ENCODE measurements at regions not wholly inside any gene's neighbourhood (a gene's known extent, or its start where the extent isn't known, plus 50 kb on each side); places are given as distances from the start of the nearest gene placed in this dataset.
"Not testable (repeated sequence)": the region's sequence is repeated elsewhere in the genome, so short reads cannot be mapped to it uniquely, and the experiment has no call there.

DNA sequence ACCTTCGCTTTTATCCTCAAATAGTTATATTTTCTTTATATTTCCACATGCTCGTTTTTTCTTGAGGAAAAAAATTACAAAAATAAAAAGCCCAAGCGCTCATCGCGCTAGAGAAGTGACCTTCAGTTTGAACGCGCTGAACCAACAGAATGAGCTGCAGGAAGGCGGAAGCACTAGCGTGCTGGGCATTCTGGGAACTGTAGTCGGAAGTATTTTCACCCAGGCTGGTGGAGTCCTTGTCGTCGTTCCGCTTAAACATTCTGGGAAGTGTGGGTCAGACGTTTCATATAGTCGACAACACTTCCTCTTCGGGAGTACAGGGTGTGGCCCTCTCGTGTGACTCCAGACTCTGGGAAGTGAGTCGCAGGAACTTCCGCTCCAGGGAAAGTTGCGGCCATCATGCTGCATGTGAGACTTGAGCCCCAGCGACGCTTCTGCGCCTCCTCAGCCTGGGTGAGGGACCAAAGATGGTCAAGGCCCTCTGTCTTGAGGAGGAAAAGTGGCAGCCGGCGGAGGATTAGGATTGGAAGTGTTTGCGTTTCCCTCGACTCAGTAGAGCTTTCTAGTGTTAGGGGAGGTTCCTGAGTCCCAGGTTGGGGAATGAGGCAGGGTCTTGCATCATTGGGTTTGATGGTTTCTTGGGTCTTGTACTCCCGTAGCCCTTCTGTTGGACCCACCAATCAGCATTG, 84.1 kb upstream of the GPR39 start:
- not testable (repeated sequence) for DNase-seq

- not testable (repeated sequence) for DNase-seq
Observed at GRCh38 chr2:132337135-132337534, 79.5 kb upstream of the GPR39 start.

DNA sequence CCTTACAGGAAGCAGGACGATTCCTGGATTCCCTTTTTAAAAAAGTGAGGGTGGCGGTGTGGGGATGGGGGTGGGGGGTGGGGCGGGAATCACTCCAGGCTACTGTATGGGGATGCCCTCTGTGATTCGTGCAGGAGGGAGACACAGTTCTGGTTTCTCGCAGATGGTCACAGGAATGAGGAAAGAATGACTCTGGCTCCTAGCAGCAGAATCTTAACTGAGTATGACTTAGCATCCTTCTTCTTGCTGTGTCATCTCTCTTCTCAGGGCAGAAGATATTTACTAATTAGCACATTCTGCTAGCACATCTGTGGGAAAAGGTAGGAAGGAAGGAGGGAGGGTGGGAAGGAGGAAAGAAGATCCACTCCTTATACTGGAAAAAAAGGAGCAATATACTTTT, 78.8 kb upstream of the GPR39 start:
- not testable (repeated sequence) for DNase-seq

DNA sequence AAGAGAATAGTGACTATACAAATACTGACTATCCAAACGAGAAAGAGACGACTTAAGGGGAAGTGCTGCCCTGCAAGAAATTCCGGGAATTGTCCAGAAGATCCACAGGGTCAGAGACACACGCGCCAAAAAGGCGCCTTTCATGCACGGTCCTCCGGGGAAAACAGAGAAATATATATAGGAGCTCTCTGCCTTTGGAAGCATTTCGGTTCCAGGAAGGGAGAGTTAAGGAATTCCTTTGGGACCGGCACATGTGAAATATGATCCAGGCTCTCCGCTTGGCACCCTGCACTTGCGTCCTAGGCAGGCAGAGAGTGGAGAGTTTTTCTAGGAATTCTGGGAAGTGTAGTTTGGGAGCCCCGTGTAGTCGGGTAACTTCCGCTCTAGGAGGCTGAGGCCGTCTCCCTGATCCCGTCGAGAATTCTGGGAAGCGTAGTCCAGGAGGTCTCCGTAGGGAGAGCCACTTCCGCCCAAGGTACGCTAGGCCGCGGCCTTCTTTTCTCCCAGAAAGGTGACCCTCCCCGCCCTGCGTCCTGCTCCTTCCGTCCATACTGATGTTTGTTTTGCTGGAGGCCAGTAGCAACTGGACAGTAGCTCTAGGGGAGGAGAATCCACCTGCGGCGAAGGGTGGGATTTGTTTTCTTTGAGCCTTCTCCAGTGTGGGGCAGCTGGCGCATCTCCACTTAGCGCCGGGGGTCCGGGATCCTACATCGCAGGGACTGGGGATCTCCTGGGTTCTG, 69.4 kb upstream of the GPR39 start:
- peak; percentile 57 for DNase-seq

- DNase-seq: peak; percentile 55
Observed at GRCh38 chr2:132349092-132349687, 67.4 kb upstream of the GPR39 start.

GRCh38 chr2:132351668-132352067, 64.9 kb upstream of the GPR39 start:
- DNase-seq: not testable (repeated sequence)

- DNase-seq: peak; percentile 21
Observed at GRCh38 chr2:132352481-132353001, 64.1 kb upstream of the GPR39 start.

- not testable (repeated sequence) for DNase-seq
Observed at GRCh38 chr2:132353380-132353779, 63.2 kb upstream of the GPR39 start.

- not testable (repeated sequence) for DNase-seq
Observed at GRCh38 chr2:132360964-132361363, 55.6 kb upstream of the GPR39 start.

- not testable (repeated sequence) for DNase-seq
Observed at GRCh38 chr2:132361498-132361897, 55.1 kb upstream of the GPR39 start.

GRCh38 chr2:132363352-132363751, 53.3 kb upstream of the GPR39 start:
- not testable (repeated sequence) for DNase-seq

DNA sequence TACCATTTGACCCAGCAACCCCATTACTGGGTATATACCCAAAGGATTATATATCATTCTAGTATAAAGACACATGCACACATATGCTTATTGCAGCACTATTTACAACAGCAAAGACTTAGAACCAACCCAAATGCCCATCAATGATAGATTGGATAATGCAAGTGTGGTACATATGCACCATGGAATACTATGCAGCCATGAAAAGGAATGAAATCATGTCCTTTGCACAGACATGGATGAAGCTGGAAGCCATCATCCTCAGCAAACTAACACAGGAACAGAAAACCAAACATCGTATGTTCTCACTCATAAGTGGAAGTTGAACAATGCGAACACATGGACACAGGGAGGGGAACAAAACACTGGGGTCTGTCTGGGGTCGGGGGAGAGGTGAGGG, 50.6 kb upstream of the GPR39 start:
- DNase-seq: not testable (repeated sequence)

DNA sequence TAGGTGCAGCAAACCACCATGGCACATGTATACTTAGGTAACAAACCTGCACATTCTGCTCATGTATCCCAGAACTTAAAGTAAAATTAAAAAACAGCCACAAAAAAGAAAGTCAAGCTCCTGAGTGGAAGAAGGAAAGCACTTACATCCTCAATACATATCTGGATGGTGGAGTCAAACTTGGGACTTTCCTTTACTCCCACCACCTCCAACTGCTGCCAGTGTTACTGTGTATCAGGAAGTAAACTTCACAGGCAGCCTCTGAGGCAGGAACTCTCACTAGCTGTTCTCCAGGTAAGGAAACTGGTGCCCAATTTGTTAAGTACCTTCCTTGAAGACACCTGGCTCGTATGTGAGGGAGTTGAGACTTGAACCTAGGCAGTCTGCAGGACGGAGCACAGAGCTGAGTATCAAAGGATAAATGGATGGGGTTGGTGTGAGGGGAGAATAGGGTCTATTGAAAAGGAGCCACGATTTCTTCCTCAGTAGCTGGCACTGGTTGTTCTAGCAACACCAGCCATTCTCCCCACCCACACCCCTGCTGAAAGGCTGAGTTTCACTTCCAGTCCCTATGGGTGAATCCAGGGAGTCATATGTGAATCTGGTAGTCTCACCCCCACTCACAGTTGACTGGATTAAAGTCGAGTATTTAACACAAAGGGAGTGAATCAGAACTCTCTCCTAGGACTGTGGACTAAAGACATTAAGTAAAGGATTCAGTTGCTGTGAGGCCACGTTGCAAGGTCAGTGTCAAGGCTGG, 50.0 kb upstream of the GPR39 start:
- no peak for DNase-seq
